Vagina (tissue), 2 donors: ENCODE measurements at regions not wholly inside any gene's neighbourhood (a gene's known extent, or its start where the extent isn't known, plus 50 kb on each side); places are given as distances from the start of the nearest gene placed in this dataset.

Source experiments
- DNase-seq, 2 donors: peaks; one replicate each; pipeline ENCODE4 v3.0.0-alpha.2; 2017; ENCODE audit errors: extremely low spot score in 2 of 2
- H3K27ac ChIP-seq: fragments of 200-600 bp; sonication (generic); one replicate; pipeline ENCODE4 v1.5.1; 2019
- H3K27me3 ChIP-seq: fragments of 200-600 bp; sonication (generic); one replicate; pipeline ENCODE4 v1.5.1; 2019
- H3K36me3 ChIP-seq, 2 donors: fragments of 200-600 bp; sonication (generic); one replicate each; pipeline ENCODE4 v1.5.1; 2017 to 2019
- H3K4me1 ChIP-seq: fragments of 200-600 bp; sonication (generic); one replicate; pipeline ENCODE4 v1.5.1; 2019
- H3K4me3 ChIP-seq, 2 donors: fragments of 200-600 bp; sonication (generic); 1 replicate in 1 of 2; 2 replicates in 1 of 2; pipeline ENCODE4 v1.5.1; 2016 to 2019
- H3K9me3 ChIP-seq: fragments of 200-600 bp; sonication (generic); one replicate; pipeline ENCODE4 v1.5.1; 2019
- CTCF ChIP-seq, 3 experiments: fragments of 450-650 bp in 2 of 3; fragments of 200-600 bp in 1 of 3; sonication (generic) in 1 of 3; IDR thresholded peaks; one replicate each; pipeline ENCODE4 v1.5.1; 2017 to 2019; ENCODE audit warnings: antibody characterized with exemption in 3 of 3, mild to moderate bottlenecking in 2 of 3, moderate library complexity in 2 of 3
- POLR2A ChIP-seq, 2 donors: fragments of 450-650 bp; IDR thresholded peaks; one replicate each; pipeline ENCODE4 v1.6.1; 2017; ENCODE audit warnings: antibody characterized with exemption in 2 of 2, mild to moderate bottlenecking in 2 of 2, moderate library complexity in 2 of 2
- POLR2AphosphoS5 ChIP-seq, 2 donors: sonication (generic); formaldehyde crosslinking; IDR thresholded peaks; one replicate each; pipeline ENCODE4 v1.9.0; 2017; ENCODE audit warnings: antibody characterized with exemption in 2 of 2, mild to moderate bottlenecking in 2 of 2, low read depth in 1 of 2; ENCODE audit not compliant: insufficient read depth in 1 of 2
- intact Hi-C: fragments of 100-400 bp; cut with DNase I; formaldehyde crosslinking; loops from one replicate; pipeline ENCODE4 v1.15.1; 2023

GRCh38 chr2:156679820-156680219 lies 243.6 kb downstream of the GPD2 start:
- Histone ChIP-seq H3K27me3 (no peaks in the 10 kb centered on the region), H3K9me3 (no peaks in the 10 kb centered on the region), H3K27ac (no peak overlapping the region), H3K4me1 (no peaks in the 10 kb centered on the region), H3K36me3 (no peaks in the 10 kb centered on the region), H3K4me3 (no peak overlapping the region)
- intact Hi-C loops = no loop called here
- TF ChIP-seq POLR2A (IDR thresholded peaks at IDR 0.05) = no peak
- no peak for TF ChIP-seq CTCF (IDR thresholded peaks at IDR 0.05)
- TF ChIP-seq POLR2AphosphoS5 (IDR thresholded peaks at IDR 0.05; ENCODE audit: insufficient read depth in 1 of 2, low read depth in 1 of 2) = no peak
- no peak for DNase-seq

- no peak for TF ChIP-seq POLR2A (IDR thresholded peaks at IDR 0.05)
- TF ChIP-seq POLR2AphosphoS5 (IDR thresholded peaks at IDR 0.05; ENCODE audit: insufficient read depth in 1 of 2, low read depth in 1 of 2) = no peak
- no peak for TF ChIP-seq CTCF (IDR thresholded peaks at IDR 0.05)
- no peak for DNase-seq
- Histone ChIP-seq H3K27me3 (no peaks in the 10 kb centered on the region), H3K27ac (no peak overlapping the region), H3K9me3 (no peaks in the 10 kb centered on the region), H3K4me3 (no peak overlapping the region), H3K36me3 (no peaks in the 10 kb centered on the region), H3K4me1 (no peaks in the 10 kb centered on the region)
- intact Hi-C loops = no loop called here
These were observed 244.1 kb downstream of the GPD2 start for GRCh38 chr2:156680266-156680665.

GRCh38 chr2:156687126-156687525 lies 250.9 kb downstream of the GPD2 start:
- no peaks in the 10 kb centered on the region for H3K4me1 ChIP-seq
- no peaks in the 10 kb centered on the region for H3K27me3 ChIP-seq
- no peak for DNase-seq
- H3K4me3 ChIP-seq = no peak overlapping the region
- TF ChIP-seq POLR2AphosphoS5 (IDR thresholded peaks at IDR 0.05; ENCODE audit: insufficient read depth in 1 of 2, low read depth in 1 of 2) (no peak), CTCF (IDR thresholded peaks at IDR 0.05) (no peak), POLR2A (IDR thresholded peaks at IDR 0.05) (no peak)
- no peaks in the 10 kb centered on the region for H3K36me3 ChIP-seq
- intact Hi-C loops = no loop called here
- no peak overlapping the region for H3K27ac ChIP-seq
- no peaks in the 10 kb centered on the region for H3K9me3 ChIP-seq

- no peak for TF ChIP-seq POLR2A (IDR thresholded peaks at IDR 0.05)
- TF ChIP-seq POLR2AphosphoS5 (IDR thresholded peaks at IDR 0.05; ENCODE audit: insufficient read depth in 1 of 2, low read depth in 1 of 2) = no peak
- TF ChIP-seq CTCF (IDR thresholded peaks at IDR 0.05) = no peak
- no peak overlapping the region for H3K4me3 ChIP-seq
- H3K36me3 ChIP-seq = no peaks in the 10 kb centered on the region
- no peaks in the 10 kb centered on the region for H3K4me1 ChIP-seq
- no peak overlapping the region for H3K27ac ChIP-seq
- H3K27me3 ChIP-seq = no peaks in the 10 kb centered on the region
- intact Hi-C loops = no loop called here
- no peaks in the 10 kb centered on the region for H3K9me3 ChIP-seq
- no peak for DNase-seq
These were observed 251.5 kb downstream of the GPD2 start for GRCh38 chr2:156687715-156688114.

GRCh38 chr2:156689939-156690338 lies 253.8 kb downstream of the GPD2 start:
- no peak for DNase-seq
- Histone ChIP-seq H3K4me1 (no peaks in the 10 kb centered on the region), H3K27ac (no peak overlapping the region), H3K9me3 (no peaks in the 10 kb centered on the region), H3K36me3 (no peaks in the 10 kb centered on the region), H3K27me3 (no peaks in the 10 kb centered on the region), H3K4me3 (no peak overlapping the region)
- TF ChIP-seq POLR2AphosphoS5 (IDR thresholded peaks at IDR 0.05; ENCODE audit: insufficient read depth in 1 of 2, low read depth in 1 of 2) (no peak), POLR2A (IDR thresholded peaks at IDR 0.05) (no peak), CTCF (IDR thresholded peaks at IDR 0.05) (no peak)
- intact Hi-C loops = no loop called here
